ENCODE measurements at regions not wholly inside any gene's neighbourhood (a gene's known extent, or its start where the extent isn't known, plus 50 kb on each side); places are given as distances from the start of the nearest gene placed in this dataset.
"Not testable (repeated sequence)": the region's sequence is repeated elsewhere in the genome, so short reads cannot be mapped to it uniquely, and the experiment has no call there.

DNA sequence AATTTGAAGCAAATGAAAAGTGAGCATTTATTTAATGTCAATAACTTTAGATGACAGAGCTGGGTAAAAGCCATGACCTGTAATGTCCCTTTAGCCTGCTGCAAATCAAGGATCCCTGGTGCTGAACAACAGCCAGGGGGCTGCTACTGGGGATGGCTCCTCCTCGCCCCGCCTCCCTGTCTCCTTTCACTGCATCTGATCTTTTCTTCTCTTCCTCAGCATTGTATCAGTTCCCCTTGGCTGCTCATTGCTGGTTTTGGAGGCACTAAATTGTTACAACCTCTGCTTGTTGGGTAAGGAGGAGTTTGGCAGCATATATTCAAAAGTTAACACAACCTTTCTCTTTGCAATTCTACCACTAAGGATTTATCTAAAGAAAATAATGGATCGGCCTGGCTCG is 236.3 kb upstream of the ID2 start:
- no peak for DNase-seq (ENCODE audit: low read depth in 1 of 2, low spot score in 1 of 2)

DNA sequence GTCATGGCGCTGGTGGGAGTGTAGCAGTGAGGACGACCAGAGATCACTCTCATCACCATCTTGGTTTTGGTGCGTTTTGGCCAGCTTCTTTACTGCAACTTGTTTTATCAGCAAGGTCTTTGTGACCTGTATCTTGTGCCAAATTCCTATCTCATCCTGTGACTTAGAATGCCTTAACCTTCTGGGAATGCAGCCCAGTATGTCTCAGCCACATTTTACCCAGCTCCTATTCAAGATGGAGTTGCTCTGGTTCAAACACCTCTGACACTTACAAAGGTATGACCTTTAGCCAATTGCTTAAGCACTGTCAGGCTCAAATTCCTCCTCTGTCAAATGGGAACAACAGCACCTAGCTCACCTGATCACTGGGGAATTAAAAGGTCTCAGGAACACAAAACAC is 235.1 kb upstream of the ID2 start:
- DNase-seq (ENCODE audit: low read depth in 1 of 2, low spot score in 1 of 2) = not testable (repeated sequence)

DNA sequence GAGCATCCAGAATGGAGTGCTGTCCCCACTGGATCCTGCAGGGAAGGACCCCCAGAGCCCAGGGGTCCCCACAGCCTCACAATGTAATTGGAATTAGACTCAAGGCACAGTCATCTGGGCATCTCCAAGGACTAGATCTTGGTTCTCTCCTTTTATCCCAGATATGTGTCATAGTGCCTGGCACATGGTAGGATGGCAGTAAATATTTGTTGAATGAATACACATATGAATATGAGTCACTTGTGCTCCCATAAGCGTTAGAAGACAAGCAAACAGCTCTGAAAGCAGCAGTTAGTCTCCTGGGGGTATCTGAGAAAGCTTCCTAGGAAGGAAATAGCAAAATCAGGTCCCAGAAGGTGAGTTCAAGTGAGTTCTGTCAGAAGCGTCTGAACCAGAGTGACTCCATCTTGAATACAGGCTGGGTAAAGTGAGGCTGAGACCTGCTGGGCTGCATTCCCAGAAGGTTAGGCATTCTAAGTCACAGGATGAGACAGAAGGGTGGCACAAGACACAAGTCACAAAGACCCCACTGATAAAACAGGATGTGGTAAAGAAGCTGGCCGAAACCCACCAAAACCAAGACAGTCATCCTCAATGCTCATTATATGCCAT is 234.1 kb upstream of the ID2 start:
- DNase-seq (ENCODE audit: low read depth in 1 of 2, low spot score in 1 of 2) = no peak

DNA sequence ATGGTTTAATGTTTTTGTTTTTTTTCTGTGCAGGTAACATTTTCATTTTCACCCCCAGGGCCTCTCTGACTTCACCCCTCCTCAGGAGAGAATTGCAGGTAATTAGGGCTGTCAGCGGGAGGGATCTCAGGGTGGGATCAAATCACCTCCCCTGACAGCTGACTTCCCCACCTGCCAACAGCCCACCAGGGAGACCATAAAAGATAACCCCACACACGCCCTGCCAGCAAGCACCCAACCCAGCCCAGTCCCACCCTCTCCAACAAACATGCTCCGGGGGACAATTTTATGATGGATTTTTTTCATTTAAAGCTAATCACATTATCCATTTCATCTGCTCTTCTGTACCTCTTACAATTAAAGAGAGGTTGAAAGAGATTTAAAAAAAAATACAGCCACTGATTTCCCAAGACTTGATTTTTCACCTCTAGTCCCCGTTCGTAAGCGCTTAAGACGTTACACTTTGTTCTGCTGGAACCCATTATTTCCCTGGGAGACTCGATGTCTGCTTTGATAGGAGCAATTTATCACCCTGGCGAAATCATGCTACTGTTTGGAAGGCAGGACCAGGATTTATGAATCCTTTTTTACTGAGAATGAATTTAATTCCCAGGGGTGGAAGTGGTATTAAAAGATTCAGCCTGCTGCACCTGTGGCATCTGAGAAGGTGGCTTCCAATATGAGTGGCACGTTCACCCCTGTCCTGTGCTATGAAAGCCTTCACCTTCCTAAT is 232.9 kb upstream of the ID2 start:
- no peak for DNase-seq (ENCODE audit: low read depth in 1 of 2, low spot score in 1 of 2)

- no peak for DNase-seq (ENCODE audit: low read depth in 1 of 2, low spot score in 1 of 2)
These were observed 230.6 kb upstream of the ID2 start for GRCh38 chr2:8451273-8451672.

- no peak for DNase-seq (ENCODE audit: low read depth in 1 of 2, low spot score in 1 of 2)
These were observed 229.6 kb upstream of the ID2 start for GRCh38 chr2:8452296-8452695.

DNA sequence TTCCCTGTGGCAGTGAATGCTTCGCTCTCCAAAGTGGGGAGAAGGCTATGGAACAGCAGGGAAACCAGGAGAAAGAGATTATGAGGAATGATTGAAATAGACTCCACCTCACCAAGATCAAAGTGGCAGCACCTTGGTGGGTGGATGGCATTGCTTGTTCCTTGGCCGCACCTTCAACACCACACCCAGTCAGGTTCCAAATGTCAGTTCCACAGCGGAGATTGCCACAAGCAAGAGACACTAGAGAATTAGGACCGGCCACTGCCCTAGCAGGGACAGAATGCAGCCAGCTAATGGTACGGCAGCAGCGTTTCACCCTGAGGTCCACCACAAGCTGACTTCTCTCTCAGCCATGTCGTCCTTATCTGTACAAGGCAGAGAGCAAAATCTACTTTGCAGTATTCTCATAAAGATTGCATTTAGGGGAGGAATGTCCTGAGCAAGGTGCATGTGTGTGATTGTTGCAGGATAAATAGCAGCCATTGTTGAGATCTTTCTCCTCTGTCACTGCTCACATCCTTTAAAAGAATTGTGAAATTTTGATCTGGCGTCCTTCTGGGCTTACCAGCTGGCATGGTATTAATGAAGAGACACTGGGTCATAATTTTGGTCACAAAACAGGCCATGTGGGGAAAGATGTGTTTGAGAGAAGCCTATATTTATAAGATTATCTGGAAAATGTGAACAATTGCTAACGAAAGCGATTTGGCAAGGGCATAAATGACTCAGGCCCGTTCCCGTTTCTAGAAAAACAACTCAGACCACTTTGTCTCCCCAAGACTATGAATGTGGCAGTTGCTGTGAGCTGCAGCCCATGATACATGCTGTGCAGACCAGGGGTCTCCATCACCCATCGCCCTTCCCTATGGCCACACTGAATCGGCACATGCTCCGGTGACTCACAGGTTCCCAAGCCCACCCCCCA is 228.6 kb upstream of the ID2 start:
- no peak for DNase-seq (ENCODE audit: low read depth in 1 of 2, low spot score in 1 of 2)

DNA sequence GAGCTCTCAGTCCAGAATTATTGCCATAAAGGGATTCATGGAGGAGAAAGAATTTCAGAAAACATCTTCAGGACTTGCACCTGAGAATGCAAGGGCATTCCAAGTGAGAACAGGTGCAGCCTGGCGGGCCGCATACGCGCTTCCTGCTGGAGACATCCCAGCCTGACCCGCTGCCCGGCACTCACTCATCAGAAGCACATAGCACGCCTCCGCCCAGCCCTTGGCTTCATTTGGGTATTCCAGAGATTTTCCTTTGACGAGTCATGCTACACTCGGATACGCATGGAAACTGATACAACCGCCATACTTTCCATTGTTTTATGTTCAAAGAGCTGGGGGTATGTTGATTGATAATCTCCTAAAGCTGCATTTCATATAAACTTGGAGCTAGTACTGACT is 228.0 kb upstream of the ID2 start:
- DNase-seq (ENCODE audit: low read depth in 1 of 2, low spot score in 1 of 2) = no peak

- no peak for DNase-seq (ENCODE audit: low read depth in 1 of 2, low spot score in 1 of 2)
These were observed 227.1 kb upstream of the ID2 start for GRCh38 chr2:8454797-8455196.

- no peak for DNase-seq (ENCODE audit: low read depth in 1 of 2, low spot score in 1 of 2)
These were observed 226.4 kb upstream of the ID2 start for GRCh38 chr2:8455236-8456150.

DNA sequence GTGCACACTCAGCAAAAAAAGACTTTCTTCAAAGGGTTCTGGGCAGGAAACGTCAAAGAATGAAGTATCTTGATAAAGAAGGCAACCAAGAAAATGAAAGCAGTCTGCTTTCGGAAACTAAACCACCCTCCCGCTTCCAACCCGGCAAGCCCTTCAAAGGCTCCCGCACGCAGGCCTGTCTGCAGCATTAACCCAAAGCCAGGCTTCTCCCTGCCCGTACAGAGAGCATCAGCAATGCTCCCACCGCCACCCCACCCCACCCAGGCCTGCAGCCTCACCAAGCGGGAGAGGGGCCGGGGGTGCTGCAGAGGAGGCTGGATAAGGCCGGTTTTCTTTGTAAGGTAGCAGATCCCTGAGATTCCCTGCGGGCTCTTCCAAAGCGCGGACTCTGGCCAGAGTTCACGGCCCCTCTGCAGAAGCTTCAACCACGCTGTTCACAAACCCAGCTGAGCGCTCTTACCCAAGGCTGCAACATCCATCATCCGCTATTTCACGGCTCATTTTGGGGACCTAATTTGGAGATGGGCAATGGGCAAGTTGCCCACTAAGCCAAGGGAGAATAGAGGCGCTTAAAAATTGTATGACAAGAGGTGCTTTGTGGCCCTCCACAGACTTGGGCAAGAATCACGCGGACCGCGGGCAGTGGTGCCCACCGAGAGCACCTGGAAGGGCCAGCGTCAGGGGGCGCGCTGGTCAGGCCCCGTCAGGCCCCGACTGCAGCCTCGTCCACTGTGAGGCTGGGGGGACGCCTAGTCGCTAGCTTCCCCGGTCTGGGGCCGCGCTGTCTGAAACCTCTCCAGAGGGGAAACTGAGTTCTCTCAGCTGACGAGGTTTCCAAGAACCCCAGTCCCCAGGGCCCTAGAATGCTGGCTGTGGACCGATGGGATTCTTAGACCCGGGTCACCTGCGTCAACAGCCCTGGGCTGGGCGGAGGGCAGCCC is 225.4 kb upstream of the ID2 start:
- peak in 1 of 2 donors; percentile 37 for DNase-seq (ENCODE audit: low read depth in 1 of 2, low spot score in 1 of 2)

DNA sequence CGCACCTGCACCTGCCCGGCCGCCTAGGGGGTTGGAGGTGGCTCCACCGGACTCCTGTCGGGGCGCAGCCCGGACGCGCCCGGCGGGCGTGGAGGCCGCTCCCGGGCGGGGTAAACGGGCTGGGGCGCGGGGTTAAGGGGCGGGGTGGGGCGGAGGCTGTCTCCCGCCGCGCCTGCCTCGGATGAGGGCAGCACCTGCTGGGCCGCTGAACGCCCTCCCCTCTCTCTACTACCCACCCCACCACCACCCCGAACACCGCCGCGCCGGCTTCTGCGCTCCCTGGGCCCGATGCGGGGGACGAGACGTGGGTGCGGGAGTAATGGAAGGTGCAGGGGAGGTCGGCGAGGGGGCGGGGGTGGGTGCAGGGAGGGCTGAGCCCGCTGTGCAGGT is 224.8 kb upstream of the ID2 start:
- no peak for DNase-seq (ENCODE audit: low read depth in 1 of 2, low spot score in 1 of 2)

DNA sequence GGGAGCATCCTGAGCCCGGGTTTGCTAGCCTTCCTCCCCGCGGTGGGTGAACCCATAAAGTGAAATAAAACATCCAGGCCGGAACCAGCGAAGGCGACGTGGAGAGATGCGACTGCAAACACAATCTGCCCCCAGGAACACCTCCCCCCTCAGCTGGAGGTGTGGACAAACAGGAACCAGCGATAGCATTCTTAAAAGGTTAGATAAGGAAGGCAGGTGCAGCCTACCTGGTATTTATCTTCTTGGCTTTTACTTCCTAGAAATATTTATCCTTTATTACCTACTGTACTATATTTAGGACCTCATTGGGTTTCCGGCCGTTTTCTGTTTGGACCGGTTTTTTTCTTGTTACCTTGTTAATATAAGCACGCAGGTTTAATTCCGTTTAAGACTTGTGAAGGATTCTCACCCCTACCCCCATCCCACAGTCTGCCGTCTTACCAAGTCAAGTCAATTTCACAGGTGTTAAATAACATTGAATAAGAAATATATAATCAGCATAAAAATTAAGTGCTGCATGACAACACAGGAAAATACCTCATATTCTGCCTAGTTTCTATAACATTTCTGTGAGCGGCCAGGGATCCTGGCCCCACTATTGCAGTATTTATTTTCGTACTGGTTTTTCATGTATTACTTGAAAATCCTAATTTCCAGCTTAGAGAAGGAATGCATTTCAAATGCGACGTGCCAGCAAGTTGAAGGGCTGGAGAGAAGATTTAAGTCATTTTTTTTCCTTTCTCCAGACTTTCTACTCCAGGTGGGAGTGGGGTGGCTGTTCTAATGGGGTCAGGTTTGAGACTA is 224.0 kb upstream of the ID2 start:
- no peak for DNase-seq (ENCODE audit: low read depth in 1 of 2, low spot score in 1 of 2)

DNA sequence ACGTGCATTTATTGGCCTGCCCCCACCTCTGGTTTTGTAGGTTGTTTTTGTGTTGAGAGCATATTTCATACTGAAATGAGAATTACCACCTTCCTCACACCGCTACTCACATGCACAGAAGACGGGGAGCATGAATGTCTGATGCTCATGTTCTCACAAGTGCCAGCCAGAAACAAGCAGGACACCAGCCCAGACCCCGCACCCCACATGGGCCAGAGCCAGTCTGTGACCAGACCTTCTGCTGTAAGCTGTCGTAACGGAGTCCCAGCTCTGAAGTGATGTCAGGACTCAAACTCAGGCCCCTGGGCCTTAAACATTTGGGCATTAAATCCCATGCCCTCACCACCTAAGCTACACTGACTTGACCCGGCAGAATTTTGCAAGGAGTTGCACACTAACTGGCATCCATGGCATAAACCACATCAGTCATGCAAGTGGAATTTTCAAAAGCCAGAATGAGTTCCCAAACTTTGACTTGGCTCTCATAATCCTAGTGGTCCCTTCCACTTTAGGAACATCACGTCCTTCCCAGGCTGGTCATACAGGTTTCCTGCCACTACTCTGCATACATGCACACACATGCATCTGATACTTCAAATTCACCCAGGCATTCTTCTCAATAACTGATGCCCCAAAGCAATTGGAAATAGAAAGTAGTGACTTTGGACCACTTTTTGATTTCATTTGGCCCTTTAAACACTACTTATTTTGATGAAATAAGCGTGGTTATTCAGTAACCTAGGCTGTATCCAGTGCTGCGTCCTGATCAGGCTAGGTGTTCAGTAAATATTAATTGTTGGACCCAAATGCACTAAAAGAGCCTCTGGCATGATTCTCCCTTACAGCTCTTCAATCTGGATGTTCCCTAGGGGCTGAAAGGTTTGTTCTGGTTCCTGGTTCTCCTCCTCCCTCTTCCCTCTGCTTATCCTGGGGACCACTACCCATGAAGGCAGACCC is 223.1 kb upstream of the ID2 start:
- no peak for DNase-seq (ENCODE audit: low read depth in 1 of 2, low spot score in 1 of 2)

DNA sequence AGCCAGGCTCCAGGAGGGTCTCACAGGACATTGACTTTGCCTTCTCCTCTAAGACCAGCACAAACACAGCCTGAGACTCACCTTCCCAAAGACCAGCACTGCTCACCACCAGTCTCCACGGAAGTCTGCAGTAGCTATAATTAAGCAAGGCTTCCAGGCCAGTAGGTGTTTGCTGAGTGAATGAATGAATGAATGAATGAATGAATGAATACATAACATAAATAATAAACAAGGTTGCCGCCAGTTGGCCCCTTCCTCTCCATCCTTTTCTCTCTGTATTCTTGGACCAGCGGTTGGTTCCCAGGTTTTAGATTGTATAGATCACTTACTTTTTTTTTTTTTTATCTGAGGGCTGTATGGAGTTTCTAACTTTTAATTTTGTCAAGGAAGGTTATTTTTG is 222.4 kb upstream of the ID2 start:
- DNase-seq (ENCODE audit: low read depth in 1 of 2, low spot score in 1 of 2) = no peak

DNA sequence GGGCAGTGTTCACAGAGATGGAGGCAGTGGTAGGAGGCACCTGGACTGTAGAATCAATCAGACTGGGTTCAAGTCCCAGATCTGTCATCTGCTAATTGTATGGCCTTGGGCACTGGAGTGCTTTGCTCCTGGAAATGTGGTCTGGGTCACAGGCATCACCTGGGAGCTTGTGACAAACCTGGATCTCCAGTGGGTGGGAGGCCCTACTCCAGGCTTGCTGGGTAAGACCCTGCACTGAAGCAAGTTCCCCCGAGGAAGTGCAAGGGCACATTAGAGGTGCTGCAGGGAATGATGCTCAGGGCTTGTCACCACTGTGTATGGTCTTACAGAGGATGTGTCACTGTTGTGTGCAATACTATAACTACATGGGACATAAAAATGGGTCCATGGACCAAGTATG is 220.5 kb upstream of the ID2 start:
- no peak for DNase-seq (ENCODE audit: low read depth in 1 of 2, low spot score in 1 of 2)

- DNase-seq (ENCODE audit: low read depth in 1 of 2, low spot score in 1 of 2) = no peak
These were observed 219.6 kb upstream of the ID2 start for GRCh38 chr2:8462280-8462679.
